ENCODE measurements at regions not wholly inside any gene's neighbourhood (a gene's known extent, or its start where the extent isn't known, plus 50 kb on each side); places are given as distances from the start of the nearest gene placed in this dataset.
"Not testable (repeated sequence)": the region's sequence is repeated elsewhere in the genome, so short reads cannot be mapped to it uniquely, and the experiment has no call there.

GRCh38 chr2:2597712-2598111 lies 266.6 kb upstream of the MYT1L start:
- peaks cover 4% of the 10 kb centered on the region for H3K9me3 Mint-ChIP-seq
- H3K36me3 Mint-ChIP-seq, result peaks cover 2% of the 10 kb centered on the region
- H3K4me1 Mint-ChIP-seq (ENCODE audit: low read depth), result no peaks in the 10 kb centered on the region
- ChIA-PET POLR2A (no interaction called here), CTCF (no interaction called here)
- no peak overlapping the region for H3K27ac Mint-ChIP-seq
- H3K27me3 Mint-ChIP-seq, result peaks cover 10% of the 10 kb centered on the region
- DNase-seq, result no peak
- no peak overlapping the region for H3K4me3 Mint-ChIP-seq
- intact Hi-C loops (cut with micrococcal nuclease), result no loop called here

GRCh38 chr2:2591542-2591940 lies 260.5 kb upstream of the MYT1L start:
- Mint-ChIP-seq H3K27me3 (peaks cover 11% of the 10 kb centered on the region), H3K4me1 (ENCODE audit: low read depth) (no peaks in the 10 kb centered on the region), H3K27ac (no peak overlapping the region), H3K4me3 (no peak overlapping the region), H3K36me3 (peaks cover 2% of the 10 kb centered on the region), H3K9me3 (peaks cover 8% of the 10 kb centered on the region)
- ChIA-PET POLR2A (no interaction called here), CTCF (no interaction called here)
- intact Hi-C loops (cut with micrococcal nuclease), result no loop called here
- no peak for DNase-seq

- Mint-ChIP-seq H3K4me3 (no peak overlapping the region), H3K27ac (no peak overlapping the region), H3K36me3 (peaks cover 2% of the 10 kb centered on the region), H3K9me3 (peaks cover 8% of the 10 kb centered on the region), H3K27me3 (peaks cover 10% of the 10 kb centered on the region), H3K4me1 (ENCODE audit: low read depth) (no peaks in the 10 kb centered on the region)
- no peak for DNase-seq
- intact Hi-C loops (cut with micrococcal nuclease), result no loop called here
- ChIA-PET POLR2A (no interaction called here), CTCF (interaction anchor here (0.6 kb wide), 1 partner anchor 16 kb away, joined by 4 read pairs; no protein-coding TSS in a partner anchor)
Observed at GRCh38 chr2:2590841-2591541, 259.9 kb upstream of the MYT1L start.

- Mint-ChIP-seq H3K4me3 (no peak overlapping the region), H3K36me3 (no peaks in the 10 kb centered on the region), H3K4me1 (ENCODE audit: low read depth) (no peaks in the 10 kb centered on the region), H3K27me3 (peaks cover 8% of the 10 kb centered on the region), H3K9me3 (peaks cover 5% of the 10 kb centered on the region), H3K27ac (no peak overlapping the region)
- POLR2A ChIA-PET, result no interaction called here
- CTCF ChIA-PET, result interaction anchor here (0.6 kb wide), 1 partner anchor 17 kb away, joined by 4 read pairs; no protein-coding TSS in a partner anchor
- intact Hi-C loops (cut with micrococcal nuclease), result no loop called here
- DNase-seq, result no peak
Observed at GRCh38 chr2:2590141-2590540, 259.1 kb upstream of the MYT1L start.

- ChIA-PET POLR2A (no interaction called here), CTCF (no interaction called here)
- no peak overlapping the region for H3K27ac Mint-ChIP-seq
- intact Hi-C loops (cut with micrococcal nuclease), result no loop called here
- peaks cover 8% of the 10 kb centered on the region for H3K9me3 Mint-ChIP-seq
- no peaks in the 10 kb centered on the region for H3K36me3 Mint-ChIP-seq
- DNase-seq, result no peak
- H3K27me3 Mint-ChIP-seq, result peaks cover 5% of the 10 kb centered on the region
- H3K4me3 Mint-ChIP-seq, result no peak overlapping the region
- H3K4me1 Mint-ChIP-seq (ENCODE audit: low read depth), result no peaks in the 10 kb centered on the region
Observed at GRCh38 chr2:2588777-2589176, 257.7 kb upstream of the MYT1L start.

- Mint-ChIP-seq H3K36me3 (no peaks in the 10 kb centered on the region), H3K9me3 (peaks cover 3% of the 10 kb centered on the region), H3K4me3 (no peak overlapping the region), H3K27me3 (no peaks in the 10 kb centered on the region), H3K27ac (no peak overlapping the region), H3K4me1 (ENCODE audit: low read depth) (no peaks in the 10 kb centered on the region)
- DNase-seq, result no peak
- CTCF ChIA-PET, result no interaction called here
- POLR2A ChIA-PET, result interaction anchor here (0.6 kb wide), 1 partner anchor 34 kb away, joined by 4 read pairs; no protein-coding TSS in a partner anchor
- intact Hi-C loops (cut with micrococcal nuclease), result no loop called here
Observed at GRCh38 chr2:2587354-2587753, 256.3 kb upstream of the MYT1L start.

- DNase-seq, result no peak
- Mint-ChIP-seq H3K36me3 (no peaks in the 10 kb centered on the region), H3K9me3 (peaks cover 3% of the 10 kb centered on the region), H3K4me1 (ENCODE audit: low read depth) (no peaks in the 10 kb centered on the region), H3K27ac (no peak overlapping the region), H3K4me3 (no peak overlapping the region), H3K27me3 (no peaks in the 10 kb centered on the region)
- CTCF ChIA-PET, result no interaction called here
- intact Hi-C loops (cut with micrococcal nuclease), result no loop called here
- POLR2A ChIA-PET, result no interaction called here
Observed at GRCh38 chr2:2586931-2587330, 255.9 kb upstream of the MYT1L start.

- intact Hi-C loops (cut with micrococcal nuclease), result no loop called here
- peaks cover 3% of the 10 kb centered on the region for H3K9me3 Mint-ChIP-seq
- POLR2A ChIA-PET, result no interaction called here
- DNase-seq, result no peak
- no peaks in the 10 kb centered on the region for H3K4me1 Mint-ChIP-seq (ENCODE audit: low read depth)
- no peak overlapping the region for H3K27ac Mint-ChIP-seq
- CTCF ChIA-PET, result no interaction called here
- H3K27me3 Mint-ChIP-seq, result no peaks in the 10 kb centered on the region
- no peak overlapping the region for H3K4me3 Mint-ChIP-seq
- H3K36me3 Mint-ChIP-seq, result no peaks in the 10 kb centered on the region
Observed at GRCh38 chr2:2586068-2586776, 255.1 kb upstream of the MYT1L start.

GRCh38 chr2:2582998-2583545 lies 252.0 kb upstream of the MYT1L start:
- no peak for DNase-seq
- ChIA-PET POLR2A (no interaction called here), CTCF (no interaction called here)
- Mint-ChIP-seq H3K36me3 (no peaks in the 10 kb centered on the region), H3K4me3 (no peak overlapping the region), H3K9me3 (peaks cover 3% of the 10 kb centered on the region), H3K4me1 (ENCODE audit: low read depth) (no peaks in the 10 kb centered on the region), H3K27me3 (no peaks in the 10 kb centered on the region), H3K27ac (no peak overlapping the region)
- intact Hi-C loops (cut with micrococcal nuclease), result no loop called here

- H3K36me3 Mint-ChIP-seq, result no peaks in the 10 kb centered on the region
- H3K27ac Mint-ChIP-seq, result no peak overlapping the region
- DNase-seq, result no peak
- POLR2A ChIA-PET, result no interaction called here
- H3K27me3 Mint-ChIP-seq, result no peaks in the 10 kb centered on the region
- no peaks in the 10 kb centered on the region for H3K4me1 Mint-ChIP-seq (ENCODE audit: low read depth)
- CTCF ChIA-PET, result no interaction called here
- peaks cover 3% of the 10 kb centered on the region for H3K9me3 Mint-ChIP-seq
- intact Hi-C loops (cut with micrococcal nuclease), result no loop called here
- H3K4me3 Mint-ChIP-seq, result no peak overlapping the region
Observed at GRCh38 chr2:2581331-2582159, 250.5 kb upstream of the MYT1L start.

- H3K9me3 Mint-ChIP-seq; H3K4me1 Mint-ChIP-seq (ENCODE audit: low read depth); CTCF ChIA-PET; DNase-seq; intact Hi-C loops (cut with micrococcal nuclease); H3K36me3 Mint-ChIP-seq; H3K4me3 Mint-ChIP-seq; H3K27ac Mint-ChIP-seq; H3K27me3 Mint-ChIP-seq; POLR2A ChIA-PET: not testable (repeated sequence)
Observed at GRCh38 chr2:2580841-2581240, 249.8 kb upstream of the MYT1L start.

GRCh38 chr2:2580341-2580740 lies 249.3 kb upstream of the MYT1L start:
- ChIA-PET CTCF (no interaction called here), POLR2A (no interaction called here)
- Mint-ChIP-seq H3K27me3 (no peaks in the 10 kb centered on the region), H3K9me3 (peaks cover 3% of the 10 kb centered on the region), H3K4me1 (ENCODE audit: low read depth) (no peaks in the 10 kb centered on the region), H3K27ac (no peak overlapping the region), H3K36me3 (no peaks in the 10 kb centered on the region), H3K4me3 (no peak overlapping the region)
- DNase-seq, result no peak
- intact Hi-C loops (cut with micrococcal nuclease), result no loop called here

Data from activated CD4-positive, alpha-beta memory T cell treated with anti-CD3 and anti-CD28 coated beads for 36 hours (primary cell).